Dermis blood vessel endothelial cell (primary cell): ENCODE measurements at regions not wholly inside any gene's neighbourhood (a gene's known extent, or its start where the extent isn't known, plus 50 kb on each side); places are given as distances from the start of the nearest gene placed in this dataset.

Experiments
- DNase-seq: peaks from one replicate; pipeline ENCODE4 v3.0.0; 2010

DNA sequence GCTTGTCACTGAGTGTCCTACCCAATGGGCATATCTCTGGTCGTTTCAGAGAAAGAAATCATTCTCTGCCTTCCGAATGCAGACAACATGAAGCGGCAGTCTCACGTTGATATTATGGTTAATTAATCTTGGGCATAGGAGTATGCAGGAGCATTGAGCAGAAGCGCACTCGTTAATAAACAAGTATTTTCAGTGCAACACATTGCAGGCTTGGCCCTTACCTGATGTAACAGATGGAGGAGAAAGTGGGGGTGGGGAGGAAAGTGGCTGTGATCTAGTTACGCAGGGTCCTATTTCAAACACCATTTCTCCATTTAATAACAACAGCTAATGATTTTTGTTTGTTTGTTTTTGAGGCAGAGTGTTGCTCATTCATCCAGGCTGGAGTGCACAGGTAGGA lies 414.0 kb upstream of the RBFOX1 start:
- no peak for DNase-seq

DNA sequence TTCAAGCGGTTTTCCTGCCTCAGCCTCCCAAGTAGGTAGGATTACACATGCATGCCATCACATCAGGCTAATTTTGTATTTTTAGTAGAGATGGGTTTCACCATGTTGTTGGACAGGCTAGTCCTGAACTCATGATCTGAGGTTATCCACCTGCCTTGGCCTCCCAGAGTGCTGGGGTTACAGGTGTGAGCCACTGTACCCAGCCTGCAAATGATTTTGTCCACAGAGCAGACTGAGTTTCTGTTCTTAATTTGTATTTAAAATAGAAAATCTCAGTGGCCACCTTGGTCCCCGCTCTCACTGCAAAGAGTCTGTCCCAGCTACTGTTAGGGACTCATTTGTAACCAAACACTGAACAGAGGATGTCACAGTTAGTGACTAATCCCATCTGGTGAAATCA lies 415.7 kb upstream of the RBFOX1 start:
- DNase-seq = no peak

DNA sequence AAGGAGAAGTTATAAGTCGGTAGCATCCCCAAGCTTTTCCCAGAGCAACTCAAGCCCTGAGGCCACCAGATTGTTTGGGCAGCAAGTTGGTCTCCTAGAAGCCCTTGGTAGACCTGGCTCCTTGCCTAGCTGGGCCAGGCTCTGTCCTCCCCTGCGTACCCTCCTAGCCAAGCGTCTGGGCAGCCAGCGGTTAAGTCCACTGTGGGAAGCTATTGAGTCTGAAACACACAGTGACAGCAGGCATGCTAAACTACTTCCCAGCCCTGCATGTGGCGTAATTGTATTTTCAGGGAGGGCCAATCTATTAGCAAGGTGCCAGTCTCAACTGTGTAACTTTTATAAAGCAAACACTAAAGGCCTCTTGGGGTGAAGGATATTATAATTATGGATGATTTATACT lies 419.1 kb upstream of the RBFOX1 start:
- DNase-seq = no peak

DNA sequence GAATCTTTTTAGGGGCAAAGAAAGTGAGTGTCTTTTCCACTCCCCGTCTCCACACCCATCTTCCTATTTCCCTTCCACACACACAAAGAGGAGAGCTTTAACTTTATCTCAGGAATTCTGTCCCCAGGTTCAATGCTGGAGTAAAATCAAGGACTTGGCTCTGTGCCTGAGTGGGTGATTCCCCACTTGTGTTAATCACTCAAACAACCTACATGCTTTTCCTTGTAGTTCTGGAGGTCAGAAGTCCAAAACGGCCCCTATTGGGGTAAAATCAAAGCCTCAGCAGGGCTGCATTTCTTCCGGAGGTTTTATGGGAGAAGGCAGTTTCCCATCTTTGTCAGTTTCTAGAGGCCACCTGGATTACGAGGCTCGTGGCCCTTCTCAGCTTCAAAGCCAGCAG lies 422.3 kb upstream of the RBFOX1 start:
- no peak for DNase-seq

DNA sequence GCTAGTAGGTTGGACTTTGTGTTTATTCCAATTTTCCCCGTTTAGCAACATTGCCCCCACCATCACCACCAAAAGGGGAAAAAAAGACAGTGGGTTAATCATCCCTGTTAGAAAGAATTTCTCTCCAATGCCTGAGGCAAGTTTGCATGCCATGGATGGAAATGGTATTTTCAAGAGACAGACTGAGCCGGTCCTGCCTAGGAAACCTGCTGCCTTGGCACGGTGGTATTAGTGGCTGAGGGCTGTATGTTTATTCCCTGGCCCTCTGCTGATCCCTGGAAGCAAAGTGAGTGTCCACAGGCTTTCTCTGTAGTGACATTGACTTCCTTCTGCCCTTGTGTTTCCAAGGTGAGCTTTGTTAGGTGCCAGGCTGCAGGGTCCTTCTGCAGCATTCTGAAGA lies 427.0 kb upstream of the RBFOX1 start:
- DNase-seq = no peak

DNA sequence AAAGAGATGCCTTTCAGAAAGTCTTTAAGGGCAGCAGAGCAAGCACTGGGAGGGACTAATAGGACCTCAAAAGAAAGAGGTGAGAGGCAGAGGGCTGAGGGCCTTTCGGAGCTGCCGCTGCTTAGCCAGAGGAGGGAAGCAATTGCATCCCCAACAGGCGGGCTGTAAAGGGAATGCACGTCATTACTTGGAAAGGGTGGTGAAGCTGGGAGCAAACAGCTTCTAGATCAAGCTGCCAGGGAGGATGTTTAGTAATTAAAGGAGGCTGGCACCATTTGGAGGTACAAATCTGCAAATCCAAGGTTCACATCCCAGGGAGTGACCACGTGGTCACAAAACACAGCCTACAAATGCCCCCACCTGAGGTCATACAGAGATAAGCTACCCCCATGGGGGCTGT lies 429.0 kb upstream of the RBFOX1 start:
- DNase-seq = no peak

DNA sequence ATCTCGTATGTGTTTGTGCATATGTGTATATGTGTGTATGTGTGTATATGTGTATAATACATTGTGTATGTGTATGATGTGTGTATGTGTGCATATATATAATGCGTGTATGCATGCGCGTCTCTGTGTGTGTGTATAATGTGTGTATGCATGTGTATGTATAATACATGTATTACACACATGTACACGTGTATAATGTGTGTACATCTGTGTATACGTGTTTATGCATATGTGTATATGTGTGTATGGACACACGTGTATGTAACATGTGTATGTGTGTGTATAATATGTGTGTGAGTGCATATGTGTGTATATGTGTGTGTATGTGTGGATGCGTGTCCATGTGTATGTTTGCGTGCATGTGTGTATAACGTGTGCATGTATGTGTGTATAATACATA lies 433.7 kb upstream of the RBFOX1 start:
- DNase-seq = no peak

DNA sequence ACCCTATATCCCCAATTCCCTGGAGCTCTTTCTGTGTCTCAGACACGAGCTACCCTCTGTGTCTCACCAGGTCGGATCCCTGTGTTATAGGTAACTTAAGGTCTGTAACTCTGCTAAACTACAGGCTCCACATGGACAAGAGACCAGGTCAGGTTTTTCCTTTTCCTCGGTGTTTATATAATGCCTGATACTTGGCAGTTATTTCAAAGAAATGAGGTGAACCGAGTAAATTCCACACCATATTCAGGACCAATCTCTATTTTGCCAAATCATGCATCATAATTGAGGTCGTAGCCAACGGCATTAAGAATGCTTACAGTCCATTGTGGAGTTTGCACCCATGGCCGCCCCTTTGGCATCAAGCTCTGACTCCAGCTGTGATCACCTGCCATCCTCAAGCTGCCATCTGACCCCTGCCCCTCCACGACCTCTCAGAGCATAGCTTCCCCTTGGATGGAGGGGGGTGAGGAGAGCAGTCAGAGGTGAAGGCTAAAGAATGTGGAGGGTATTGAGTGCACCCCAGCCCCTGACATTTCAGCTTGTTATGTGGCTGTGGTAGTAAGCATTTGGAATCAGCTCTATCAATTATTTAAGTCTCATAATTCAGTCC lies 434.7 kb upstream of the RBFOX1 start:
- no peak for DNase-seq

DNA sequence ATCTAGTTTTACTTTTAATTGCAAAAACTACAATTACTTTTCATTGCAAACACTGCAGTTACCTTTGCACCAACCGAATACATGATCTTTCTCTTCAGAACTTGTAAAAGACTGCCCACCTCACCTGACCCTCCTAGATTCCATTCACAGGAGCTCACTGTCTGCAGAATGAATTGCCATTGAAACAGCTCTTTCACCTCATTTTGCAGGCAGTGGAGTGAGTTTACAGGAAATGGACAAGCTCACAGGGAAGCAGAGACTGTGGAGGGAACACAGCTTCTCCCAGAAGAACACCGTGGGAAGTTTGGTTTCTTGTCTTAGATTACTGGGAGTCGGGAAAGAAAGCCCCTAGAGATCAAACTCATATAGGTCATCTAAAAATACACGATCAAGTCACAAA lies 439.7 kb upstream of the RBFOX1 start:
- DNase-seq = no peak

DNA sequence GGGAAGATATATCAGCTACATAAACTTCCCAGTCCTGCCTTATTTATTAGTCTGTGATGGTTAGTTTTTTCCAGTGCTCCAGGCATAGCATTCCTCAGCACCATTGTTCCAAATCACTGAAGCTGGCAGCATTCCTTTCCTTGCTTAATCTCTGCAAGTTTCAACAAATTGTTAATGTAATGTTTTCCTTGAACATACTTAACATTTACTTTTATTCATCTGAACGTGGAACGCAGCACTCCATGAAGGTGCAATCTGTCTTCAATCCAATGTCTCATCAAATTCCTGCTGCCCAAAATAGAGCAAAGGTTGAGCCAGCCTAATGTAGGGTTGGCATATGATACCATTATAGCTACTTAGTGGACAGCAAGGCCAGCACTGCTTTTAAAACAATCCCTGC lies 441.1 kb upstream of the RBFOX1 start:
- no peak for DNase-seq

DNA sequence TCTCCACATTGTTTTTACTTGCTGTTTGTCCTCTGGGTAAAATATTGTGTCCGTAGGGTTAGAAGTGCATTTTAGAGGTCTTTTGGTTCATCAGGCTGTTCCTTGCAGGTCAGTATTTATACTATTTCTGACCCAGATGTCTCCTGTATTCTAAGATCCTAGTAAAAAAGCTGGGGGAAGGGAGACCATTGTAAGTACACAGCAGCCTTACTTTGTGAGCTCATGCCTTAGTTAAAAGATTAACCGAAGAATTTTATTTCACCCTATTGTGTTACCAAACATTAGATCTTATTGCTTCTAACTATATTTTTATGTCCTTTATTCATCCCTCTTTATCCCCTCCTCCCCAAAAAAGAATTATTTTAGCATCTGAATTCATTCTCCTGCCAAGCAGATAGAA lies 444.1 kb upstream of the RBFOX1 start:
- DNase-seq = no peak

DNA sequence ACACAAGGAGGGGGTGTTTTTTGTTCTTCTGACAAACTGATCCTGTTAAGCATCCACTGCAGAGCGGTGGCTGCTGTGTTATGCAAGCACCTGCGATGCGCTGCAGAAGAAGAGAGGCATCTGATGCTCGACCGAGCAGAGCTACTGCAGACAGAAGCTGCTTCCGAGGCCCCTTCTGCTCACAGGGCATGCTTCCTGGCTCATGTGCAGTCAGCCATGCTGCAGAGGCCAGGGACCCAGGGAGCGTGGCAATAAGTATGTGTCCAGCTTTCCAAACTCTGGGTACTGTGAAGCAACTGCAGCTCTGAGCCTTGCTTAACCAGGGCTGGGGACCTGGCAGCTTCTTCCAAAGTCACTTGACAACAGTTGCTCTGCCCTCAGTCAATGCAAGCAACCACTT lies 448.6 kb upstream of the RBFOX1 start:
- DNase-seq = no peak

DNA sequence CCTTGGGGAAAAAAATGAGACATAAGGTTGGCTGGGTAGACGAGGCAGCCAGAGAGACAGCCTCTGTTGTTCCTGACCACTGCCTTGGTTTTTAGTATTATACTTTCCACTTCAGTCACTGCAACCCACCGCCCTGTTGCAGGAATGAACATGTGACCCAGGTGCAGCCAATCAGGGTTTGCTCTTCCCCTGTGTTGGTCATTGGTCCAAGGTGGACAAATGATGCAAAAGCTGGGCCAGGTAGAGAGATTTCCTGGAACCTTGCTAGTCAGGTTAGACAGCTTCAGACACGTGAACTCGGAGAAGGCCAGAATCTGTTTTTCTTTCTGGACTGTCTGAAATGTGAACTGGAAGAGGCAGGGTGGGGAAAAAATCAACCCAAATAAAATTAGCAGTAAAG lies 452.4 kb upstream of the RBFOX1 start:
- no peak for DNase-seq

DNA sequence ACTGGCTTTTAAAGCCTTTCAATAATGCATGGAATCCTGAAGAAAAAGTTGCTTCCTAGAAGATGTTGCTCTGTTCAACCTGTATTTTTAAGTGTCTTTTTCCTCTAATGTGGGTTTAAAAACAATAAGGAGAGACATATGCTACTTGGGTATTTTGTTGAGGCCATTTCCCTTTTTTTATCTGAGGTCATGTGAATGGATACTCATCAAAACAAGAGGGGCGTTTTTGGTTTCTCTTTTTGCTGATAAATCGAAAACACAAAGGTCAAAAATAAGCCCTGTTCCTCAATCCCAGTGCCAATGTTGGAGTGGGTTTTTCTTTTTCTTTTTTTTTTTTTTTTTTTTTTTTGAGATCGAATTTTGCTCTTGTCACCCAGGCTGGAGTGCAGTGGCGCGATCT lies 468.0 kb upstream of the RBFOX1 start:
- no peak for DNase-seq

DNA sequence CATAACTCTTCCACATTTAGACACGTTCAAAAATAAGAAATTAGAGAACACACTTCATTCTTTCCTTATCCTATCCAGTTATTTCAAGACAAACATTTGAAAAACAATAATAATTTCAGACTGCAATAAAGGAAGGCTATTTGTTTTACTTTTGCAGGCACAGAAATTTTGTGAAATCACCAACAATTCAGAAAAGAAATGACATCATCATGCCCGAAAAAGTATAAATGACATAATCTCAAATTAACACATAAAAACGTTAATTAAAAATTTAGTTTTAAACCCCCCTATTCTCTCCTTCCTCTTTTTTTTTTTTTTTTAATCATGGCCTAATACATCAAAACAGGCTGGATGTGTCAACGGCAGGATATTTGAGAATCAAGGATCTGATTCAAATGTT lies 468.4 kb upstream of the RBFOX1 start:
- DNase-seq = no peak

DNA sequence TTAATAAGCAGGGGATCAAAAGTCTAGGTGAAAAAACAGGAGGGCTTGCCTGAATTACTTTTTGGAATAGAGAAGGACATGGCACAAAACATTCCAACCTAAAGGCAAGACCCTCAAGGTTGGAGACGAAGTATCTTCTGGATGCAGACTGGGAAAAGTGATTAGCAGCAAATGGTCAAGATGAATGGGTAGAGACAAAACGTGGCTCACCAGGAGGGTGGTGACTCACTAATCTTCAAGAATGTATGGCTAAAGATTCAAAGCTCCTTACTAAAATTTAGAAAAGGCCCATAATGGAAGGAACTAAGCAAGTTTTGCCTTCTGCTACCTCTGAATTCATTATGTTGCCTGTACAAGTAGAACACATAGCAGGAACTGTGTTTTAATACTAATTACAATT lies 469.5 kb upstream of the RBFOX1 start:
- DNase-seq = no peak

DNA sequence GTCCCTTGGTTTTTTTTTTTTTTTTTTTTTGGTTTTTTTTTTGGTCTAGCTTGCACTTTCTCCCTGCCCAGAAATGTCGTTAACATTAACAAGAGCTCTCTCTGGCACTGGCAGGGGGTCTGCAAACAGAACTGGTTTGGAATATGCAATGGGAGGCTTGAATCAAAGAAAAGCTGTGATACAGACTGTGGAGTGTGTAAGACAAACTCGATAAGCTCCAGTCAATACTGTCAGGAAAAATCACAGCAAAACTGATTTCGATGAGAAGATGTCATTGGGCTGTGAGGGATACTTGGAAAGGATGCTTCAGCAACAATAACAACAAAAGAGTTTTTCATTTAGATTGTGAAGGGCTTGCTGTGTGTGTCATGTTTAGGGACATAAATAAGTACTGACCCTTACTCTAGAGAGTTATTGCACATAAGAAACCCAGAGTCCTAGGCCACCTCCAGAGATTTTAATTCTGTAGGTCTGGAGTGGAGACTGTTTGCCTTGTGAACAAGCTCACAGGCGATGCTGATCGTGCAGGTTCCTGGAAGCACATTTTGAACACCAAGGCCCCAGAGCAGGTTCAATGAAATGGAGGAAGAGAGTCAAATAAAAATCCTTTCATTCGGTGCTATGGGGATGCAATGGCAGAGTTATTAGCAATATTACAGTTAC lies 470.7 kb upstream of the RBFOX1 start:
- DNase-seq = no peak

DNA sequence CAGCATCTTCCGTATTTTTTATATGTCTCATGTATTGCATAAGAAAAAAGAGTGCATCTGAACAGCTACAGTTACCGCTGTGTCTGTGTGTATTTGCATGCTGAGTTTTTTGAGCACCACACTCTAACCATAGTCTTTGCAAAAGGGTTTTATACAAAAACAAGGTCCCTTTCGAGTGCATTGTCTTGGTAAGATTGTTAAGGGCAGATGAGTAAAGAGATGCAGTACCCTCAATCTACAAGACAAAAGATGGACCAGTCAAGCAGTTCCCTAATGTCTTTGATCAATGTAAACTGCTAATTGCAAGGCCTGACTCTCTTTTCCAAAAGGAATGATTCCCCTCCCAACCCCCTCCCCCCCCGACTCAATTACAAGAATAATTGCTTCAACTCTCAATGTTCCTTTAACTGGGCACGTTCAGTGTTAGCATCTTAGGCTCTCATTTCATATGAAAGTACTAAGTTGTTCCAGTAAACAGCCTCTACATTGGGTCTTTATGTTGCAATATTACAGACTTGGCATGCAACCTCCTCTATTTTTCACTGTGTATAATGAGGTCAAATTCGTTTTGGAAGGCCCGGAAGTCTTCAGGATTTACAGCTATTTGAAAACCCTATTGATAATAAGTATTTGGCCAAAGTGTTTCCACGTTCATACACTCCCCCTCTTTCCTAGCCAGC lies 471.4 kb upstream of the RBFOX1 start:
- DNase-seq = no peak

DNA sequence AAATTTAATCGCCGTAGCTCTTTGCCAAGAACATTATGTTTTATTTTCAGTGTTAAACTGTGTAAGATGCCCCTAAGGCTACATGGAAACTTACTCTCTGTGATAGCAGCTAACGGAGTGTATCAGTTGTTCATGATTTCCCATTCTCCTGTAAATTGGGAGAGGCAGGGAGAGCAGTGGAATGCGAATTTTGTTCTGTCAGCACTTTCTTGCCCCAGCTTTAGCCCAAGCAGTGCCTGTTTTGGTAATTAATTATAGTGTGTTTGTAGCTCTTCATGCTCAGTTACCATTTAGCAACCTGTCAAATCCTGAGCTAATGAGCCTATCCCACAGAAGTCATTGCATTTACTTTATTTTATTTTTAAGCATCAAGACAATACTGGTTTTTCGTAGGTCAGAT lies 475.1 kb upstream of the RBFOX1 start:
- DNase-seq = no peak

DNA sequence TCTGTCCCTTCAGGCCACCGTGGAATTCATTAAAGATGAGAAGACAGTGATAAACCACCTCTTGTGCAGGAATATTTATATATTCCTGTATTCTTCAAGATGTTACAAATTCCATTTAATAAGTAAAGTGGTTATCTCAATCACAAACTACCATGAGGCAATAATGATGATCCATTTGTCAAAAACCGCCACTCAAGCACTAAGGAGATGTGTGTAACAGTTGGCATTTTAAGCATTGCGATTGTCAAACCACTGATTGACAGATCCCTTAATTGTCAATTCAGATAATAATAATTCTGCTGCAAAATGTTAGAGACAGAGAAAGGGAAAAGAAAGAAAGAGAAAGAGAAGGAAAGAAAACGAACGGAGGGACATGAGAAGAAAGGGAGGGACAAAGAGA lies 476.1 kb upstream of the RBFOX1 start:
- no peak for DNase-seq

DNA sequence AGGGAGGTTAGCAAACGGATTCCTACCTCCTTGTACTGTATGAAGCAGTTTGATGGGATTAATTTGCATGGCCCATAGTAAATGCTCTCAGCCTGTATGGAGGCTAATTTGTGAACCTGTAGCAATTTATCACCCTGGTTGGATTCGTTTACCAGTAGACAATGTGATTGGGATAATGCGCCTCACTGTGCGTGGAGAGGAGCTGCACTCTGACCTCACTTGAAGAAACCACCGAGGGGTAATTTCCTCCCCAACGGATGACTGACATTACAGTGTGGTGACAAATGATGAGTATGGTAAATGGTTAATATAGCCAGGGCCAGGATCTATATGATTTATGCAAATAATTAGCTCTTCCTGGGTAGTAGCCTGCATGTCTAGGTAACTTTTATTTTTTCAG lies 479.1 kb upstream of the RBFOX1 start:
- DNase-seq = no peak

DNA sequence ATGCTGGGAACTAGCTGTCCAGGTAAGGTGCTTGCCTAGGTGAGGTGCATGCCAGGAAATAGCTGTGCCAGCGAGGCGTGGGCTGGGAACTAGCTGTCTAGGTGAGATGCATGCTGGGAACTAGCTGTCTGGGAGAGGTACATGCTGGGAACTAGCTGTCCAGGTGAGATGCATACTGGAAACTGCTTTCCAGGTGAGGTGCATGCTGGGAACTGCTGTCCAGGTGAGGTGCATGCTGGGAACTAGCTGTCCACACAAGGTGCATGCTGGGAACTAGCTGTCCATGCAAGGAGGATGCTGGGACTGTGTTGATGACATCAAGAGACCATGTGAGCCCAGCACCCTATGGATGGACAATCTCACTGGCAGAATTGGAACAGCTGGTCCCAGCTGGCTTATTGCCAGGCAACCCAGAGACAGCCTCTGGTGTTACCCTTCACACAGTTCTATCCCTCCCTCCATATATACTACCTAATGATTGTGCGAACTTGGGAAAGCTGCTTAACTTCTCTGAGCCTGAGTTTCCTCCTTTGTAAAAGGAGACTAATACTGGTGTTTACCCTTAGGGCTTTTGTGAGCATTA lies 479.9 kb upstream of the RBFOX1 start:
- no peak for DNase-seq

DNA sequence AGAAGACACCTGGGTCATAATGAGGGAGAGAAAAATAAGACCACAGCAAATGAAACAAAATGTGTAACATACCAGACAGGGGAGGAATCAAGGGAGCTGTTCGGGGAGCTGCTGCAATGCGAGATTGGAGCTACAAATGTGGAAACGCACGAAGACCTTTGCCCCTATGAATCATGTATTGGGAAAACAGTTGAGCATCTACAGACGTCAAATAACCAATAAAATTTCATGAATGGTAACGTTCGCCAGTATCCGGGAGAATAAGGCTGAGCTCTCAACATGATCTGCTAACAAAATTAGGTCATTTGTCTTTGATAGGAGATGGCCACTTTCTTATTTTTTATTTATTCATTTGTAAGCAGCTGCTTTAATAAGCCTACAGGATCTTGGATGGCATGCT lies 486.2 kb upstream of the RBFOX1 start:
- no peak for DNase-seq

DNA sequence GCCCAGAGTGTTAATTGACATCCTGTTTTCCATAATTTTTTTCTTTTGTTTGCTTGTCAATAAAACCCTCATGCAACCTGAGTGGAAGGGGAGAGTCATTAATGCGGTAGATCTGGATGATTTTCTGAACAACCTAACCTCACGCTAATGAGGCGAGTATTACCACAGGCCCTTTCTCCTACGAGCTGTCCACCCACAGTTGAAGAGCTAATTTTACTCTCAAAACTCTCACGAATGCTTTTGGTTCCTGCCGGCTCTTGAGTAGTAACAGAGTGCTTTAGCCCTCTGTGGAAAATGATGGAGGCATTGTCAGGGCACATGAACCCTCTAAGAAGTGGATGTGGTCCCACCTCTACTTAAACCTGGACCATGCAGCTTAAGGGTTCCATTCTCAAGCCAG lies 491.3 kb upstream of the RBFOX1 start:
- DNase-seq = no peak
